Glomerular endothelial cell (primary cell): ENCODE measurements at regions not wholly inside any gene's neighbourhood (a gene's known extent, or its start where the extent isn't known, plus 50 kb on each side); places are given as distances from the start of the nearest gene placed in this dataset.

Source experiments
- DNase-seq: peaks from one replicate; pipeline ENCODE4 v3.0.0-alpha.2; 2011; ENCODE audit warnings: low read depth, low spot score; ENCODE audit errors: extremely low read depth

GRCh38 chr2:120947327-120947726, 211.7 kb downstream of the GLI2 start:
- no peak for DNase-seq

DNA sequence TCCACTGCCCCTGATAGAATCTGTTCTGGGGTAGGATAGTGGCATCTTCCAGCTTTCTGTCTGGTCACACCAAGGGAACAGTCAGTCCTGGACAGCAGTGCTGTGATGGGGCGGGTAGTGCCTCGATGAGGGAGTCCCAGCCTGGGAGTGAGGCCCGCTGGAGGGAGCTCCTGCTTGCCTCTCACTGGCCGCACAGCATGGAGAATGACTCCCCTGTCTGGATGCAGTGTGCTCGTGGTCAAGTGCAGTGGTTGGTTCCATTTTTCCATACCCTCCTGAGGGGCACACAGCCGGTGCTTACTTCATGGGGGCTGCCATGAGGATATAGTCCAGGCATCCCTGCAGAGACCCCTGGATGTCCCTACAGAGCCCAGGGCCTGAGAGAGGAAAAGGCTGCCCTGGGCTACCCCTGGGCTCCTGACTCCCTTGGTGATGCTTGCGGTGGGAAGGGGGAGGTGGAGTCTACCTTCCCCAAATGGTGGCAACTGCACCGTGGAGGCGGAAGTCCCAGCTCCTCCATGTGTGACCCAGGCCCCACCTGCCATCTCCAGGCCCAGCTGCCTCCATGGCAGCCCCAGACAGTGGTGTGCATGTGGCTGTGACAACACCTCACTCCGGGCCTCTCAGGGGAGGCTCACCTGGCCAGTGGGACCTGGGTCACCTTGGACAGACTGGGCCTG, 212.5 kb downstream of the GLI2 start:
- DNase-seq: no peak

DNA sequence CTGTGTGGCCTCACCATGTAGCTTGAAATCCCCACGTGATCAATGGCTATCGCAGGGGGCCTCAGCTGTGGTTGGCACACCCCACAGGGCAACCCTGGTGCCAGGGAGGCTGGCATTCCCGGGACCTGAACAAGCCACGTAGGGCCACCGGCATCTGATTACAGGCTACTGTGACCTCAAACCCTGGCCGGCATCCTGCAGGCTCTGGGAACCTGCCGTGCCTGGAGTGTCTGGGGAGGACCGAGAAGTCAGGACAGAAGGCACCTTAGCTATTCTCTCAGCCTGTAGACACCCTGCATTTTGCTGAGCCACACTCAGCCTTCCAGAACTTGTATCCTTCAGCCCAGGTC, 213.0 kb downstream of the GLI2 start:
- DNase-seq: no peak

DNA sequence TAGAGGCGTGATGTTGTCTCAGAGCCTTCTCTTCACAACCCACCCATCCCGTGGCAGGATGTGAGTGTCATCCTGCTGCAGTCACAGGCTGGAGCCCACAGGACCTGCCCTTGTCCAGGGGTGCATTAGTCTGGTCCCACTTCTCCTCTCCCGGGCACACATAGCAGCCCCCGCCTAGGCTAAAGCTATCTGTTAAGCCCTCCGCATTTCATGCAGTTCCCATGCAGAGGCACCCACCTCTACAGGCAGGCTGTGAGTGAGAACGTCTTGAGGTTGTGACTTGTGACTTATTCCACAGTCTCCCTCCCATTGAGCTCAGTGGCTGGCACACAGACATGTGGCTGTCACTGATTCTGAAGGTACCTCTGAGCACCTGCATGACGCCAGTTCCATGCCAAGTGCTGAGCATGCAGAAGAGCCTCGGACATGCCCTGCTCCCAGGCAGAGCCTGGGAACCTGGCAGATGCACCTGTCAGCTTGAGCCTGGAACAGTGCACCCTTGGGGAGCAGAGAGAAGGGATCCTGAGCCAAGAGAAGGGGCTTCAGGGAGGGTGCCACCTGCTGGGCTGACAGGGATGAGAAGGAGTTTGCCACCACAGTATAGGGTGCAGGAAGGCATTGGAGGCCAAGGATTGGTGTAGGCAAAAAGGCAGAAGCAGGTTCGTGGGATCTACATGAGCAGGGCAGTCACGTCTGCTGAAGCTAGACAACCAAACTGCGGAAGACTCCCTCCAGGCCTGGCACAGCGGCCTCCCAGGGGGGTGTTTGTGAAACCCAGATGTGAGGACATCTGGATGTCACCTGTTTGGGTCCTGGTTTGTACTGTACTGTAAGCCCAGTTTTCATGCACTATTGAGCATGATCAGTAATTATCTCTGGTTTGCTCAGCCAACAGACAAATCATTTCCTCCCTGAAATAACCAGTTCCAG, 213.6 kb downstream of the GLI2 start:
- DNase-seq: no peak

- DNase-seq: no peak
These were observed 214.4 kb downstream of the GLI2 start for GRCh38 chr2:120949957-120950590.

GRCh38 chr2:120951693-120952092, 216.0 kb downstream of the GLI2 start:
- no peak for DNase-seq

GRCh38 chr2:120952318-120952717, 216.7 kb downstream of the GLI2 start:
- DNase-seq: no peak

DNA sequence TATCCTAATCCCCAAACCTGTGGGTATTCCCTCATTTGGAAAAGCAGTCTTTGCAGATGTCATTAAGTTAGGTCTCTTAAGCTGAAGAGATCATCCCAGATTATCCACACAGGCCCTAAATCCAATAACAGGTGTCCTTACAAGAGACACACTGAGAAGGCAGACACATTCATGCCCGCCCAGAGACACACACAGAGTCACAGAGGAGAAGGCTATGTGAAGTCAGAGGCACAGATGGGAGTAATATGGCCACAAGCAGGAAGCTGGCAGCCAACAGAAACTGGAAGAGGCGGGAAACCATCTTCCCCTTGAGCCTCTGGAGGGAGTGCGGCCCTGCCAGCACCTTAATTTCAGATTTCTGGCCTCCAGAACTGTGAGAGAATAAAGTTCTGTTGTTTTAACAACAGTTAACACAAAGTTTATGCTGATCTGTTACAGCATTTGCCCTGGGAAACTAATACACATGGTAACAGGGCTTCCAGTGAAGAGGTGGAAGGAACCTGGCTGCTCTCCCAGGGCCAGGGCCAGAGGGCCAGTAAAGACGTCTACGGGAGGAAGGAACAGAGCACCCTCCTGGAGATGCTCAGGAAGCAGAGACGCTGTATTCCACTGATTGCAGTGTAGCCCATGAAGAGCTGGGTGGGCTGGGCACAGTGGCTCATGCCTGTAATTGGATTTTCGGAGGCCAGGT, 217.5 kb downstream of the GLI2 start:
- no peak for DNase-seq

GRCh38 chr2:120953843-120954584, 218.3 kb downstream of the GLI2 start:
- no peak for DNase-seq

DNA sequence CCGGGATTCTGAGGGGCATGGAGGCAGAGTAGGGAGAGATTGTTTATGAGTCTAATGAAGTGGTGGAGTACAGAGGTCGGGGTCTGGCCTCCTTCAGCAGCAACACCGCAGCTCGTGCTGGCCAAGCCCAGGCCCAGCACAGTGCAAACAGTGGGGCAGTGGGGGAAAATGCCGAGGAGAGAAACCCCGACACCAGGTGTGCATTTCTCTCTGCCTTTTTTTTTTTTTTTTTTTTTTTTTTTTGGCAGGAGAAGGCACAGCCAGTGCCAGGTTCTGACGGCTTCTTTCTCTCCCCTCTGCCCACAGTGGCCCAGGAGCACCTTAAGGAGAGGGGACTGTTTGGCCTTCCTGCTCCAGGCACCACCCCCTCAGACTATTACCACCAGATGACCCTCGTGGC, 219.3 kb downstream of the GLI2 start:
- no peak for DNase-seq

DNA sequence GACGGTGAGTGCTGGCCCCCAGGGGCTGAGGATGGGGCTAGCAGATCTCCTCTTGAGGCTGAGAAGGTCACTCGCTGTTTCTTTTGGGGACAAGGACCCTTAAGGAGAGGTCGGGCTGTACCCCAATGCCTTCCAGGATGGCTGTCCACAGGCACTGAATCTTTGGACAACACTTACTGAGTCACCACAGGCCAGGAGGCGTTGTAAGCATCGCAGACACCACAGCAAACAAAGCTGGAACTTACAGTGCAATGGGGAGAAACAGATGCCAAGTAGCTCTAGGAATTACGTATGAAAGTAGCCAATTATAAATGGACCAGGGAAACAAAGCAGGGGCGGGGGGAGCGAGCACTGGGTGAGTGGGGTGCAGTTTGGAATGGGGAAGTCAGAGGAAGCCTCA, 219.8 kb downstream of the GLI2 start:
- DNase-seq: no peak

DNA sequence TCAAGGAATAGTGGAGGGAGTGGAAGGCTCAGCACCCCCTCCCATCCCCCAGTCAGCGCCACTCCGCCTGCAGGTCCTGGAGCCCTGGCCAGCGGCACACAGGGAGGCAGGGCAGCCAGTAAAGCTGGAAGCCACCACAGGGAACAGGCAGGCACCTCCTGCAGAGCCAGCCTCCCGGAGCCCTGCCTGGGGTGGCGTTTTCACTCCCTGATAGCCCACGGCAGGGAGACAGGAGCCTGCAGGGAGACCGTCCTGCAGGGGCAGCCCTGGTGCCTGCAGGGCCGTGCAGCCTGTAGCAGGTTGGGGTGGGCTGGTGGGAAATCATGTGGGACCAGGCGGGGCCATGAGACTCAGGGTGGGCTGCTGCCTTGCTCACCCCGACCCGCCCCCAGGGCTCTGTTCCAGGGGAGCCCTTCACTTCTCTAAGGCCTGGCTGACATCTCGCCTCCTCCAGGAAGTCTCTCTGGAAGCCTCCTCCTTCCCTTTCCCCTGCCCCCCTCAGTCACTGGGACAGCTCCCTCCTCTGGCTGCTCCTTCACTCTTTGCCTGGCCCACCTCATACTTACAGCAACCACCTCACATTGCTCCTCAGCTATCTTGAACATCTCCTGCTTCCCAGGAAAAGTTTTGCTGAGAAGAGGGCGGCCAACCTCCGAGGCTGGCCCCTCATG, 221.0 kb downstream of the GLI2 start:
- no peak for DNase-seq

DNA sequence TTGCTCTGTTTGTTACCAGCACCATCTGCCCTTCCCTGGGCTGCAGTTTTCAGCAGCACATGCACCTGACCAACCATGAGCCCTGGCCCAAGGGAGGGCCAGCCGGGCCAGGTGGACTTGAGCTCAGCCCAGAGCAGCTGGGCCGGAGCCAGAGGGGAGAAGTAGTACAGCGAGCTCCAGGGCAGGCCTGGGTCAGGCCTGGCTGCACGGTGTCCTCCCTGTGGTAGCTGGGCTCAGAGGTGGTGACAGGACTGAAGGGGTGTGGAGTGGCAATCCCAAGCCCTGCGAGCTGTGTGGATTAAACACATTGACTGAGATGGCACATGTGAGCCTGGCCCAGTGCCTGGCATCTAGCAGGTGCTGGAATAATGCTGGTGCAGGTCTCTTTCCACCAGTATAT, 222.2 kb downstream of the GLI2 start:
- no peak for DNase-seq

DNA sequence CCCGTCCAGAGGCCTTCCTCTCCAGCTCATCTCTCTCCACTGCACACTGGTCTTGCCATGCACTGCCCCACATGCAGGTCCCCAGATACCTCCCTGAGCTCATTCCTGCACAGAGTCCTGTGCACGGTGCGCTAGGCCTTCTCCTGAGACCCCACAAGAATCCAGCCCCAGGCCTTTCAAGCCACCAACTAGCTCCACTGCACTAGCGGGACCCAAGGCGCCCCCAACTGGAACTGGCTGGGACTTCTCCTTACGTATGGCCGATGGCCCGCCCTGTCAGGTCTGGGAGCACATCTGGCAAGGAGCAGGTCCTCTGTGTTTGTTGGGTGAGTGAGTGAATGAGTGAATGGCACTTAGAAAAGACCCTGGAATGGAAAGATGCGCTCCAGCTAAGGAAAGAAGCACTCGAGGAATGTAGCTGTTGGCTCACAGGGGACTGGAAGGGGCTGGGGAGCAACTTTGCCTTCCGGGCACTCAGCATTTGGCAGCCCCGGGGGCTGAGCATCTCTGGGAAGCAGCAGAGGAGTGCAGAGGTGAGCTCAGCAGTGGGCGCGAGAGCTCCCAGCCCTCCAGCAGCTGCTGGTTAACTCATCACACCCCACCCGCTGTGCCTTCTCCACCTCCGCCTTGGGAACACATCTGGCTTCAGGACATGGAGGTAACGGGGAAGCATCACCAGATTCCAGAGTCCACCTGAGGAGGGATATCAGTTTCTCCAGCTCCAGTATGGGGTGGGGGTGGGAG, 223.1 kb downstream of the GLI2 start:
- no peak for DNase-seq

DNA sequence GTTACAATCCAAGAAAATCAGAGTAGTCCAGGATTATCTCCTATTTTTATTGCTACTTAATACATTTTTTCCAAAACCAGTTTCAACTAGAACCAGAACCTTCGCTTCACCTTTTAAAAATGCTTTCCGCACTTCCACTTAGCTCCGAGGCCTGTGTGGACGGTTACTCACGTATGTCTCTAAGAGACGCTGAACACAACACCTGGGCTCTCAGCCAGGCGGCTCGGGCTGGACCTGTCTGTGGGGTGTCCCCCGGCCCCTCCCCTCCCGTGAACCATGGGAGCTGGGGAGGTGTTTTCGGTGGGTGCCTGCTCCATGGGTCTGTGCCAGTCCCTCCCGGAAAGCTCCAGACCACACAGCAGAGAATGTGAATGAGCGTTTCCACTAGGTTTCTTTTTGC, 223.8 kb downstream of the GLI2 start:
- DNase-seq: no peak

DNA sequence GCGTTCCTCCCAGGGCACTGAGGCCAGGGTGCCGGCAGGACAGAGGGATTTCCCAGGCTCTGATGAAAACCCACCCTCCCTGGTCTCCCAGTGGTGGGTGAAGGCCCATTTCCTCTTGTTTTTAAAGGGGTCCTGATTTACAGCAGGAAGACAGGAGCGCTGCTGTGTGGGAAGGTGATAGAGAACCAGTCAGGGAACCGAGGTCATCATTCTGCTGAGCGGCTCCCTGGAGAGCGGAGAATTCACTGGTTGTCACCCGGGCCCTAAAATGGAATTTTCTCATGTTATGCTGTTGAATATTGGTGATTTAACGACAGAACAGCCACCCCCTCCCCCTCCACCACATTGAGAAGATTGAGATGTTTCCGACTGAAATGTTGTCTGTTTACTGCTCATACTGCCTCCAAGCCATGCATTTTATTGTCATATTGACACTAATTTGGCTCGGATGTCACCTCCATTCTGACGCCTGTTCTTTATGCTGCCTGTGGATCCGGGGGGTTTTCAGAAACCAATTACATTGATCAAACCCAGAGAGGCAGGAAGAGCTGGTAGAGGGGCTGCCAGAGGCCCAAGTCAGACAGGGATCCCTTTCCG, 225.2 kb downstream of the GLI2 start:
- DNase-seq: no peak

GRCh38 chr2:120961396-120961795, 225.7 kb downstream of the GLI2 start:
- DNase-seq: no peak

DNA sequence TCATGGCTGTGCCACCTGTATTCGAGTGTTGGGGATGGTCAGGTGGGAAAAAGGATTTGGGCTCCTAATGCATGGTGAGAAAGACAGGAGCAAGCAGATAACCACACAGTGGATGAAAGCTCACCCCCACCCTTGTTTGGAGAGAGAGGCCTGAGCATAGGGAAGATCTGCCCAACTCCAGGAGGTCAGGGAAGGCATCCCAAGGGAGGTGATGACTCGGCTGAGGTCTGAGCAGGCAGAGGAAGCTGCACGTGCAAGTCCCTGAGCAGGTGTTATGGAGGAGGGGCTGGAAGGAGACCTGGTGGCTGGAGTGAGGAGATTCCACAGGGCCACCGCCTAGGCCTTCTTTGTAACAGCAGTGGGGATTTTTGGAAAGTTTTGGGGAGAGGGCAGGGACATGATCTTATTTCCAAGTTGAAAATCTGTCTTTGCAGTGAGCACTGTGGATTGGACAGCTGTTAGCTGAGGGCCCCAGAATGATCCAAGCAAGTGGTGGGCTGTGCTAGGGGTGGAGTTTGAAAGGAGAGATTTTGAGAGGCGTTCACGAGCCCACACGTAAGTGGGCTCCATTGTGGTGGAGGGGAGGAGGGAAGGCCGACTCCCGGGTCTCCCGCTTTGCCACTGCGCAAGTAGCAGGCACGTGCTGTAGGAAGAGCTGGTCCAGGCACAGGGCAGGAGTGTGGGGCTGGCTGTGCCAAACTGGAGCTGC, 228.5 kb downstream of the GLI2 start:
- no peak for DNase-seq
